ENCODE measurements at regions not wholly inside any gene's neighbourhood (a gene's known extent, or its start where the extent isn't known, plus 50 kb on each side); places are given as distances from the start of the nearest gene placed in this dataset.

GRCh38 chr18:28712796-28713425 lies 536.0 kb upstream of the CDH2 start:
- TF ChIP-seq, protein P1, sequence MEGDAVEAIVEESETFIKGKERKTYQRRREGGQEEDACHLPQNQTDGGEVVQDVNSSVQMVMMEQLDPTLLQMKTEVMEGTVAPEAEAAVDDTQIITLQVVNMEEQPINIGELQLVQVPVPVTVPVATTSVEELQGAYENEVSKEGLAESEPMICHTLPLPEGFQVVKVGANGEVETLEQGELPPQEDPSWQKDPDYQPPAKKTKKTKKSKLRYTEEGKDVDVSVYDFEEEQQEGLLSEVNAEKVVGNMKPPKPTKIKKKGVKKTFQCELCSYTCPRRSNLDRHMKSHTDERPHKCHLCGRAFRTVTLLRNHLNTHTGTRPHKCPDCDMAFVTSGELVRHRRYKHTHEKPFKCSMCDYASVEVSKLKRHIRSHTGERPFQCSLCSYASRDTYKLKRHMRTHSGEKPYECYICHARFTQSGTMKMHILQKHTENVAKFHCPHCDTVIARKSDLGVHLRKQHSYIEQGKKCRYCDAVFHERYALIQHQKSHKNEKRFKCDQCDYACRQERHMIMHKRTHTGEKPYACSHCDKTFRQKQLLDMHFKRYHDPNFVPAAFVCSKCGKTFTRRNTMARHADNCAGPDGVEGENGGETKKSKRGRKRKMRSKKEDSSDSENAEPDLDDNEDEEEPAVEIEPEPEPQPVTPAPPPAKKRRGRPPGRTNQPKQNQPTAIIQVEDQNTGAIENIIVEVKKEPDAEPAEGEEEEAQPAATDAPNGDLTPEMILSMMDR (IDR thresholded peaks at IDR 0.05): no peak

GRCh38 chr18:28712172-28712571 lies 535.2 kb upstream of the CDH2 start:
- TF ChIP-seq, protein P1 (IDR thresholded peaks at IDR 0.05): no peak

- TF ChIP-seq, protein P1 (IDR thresholded peaks at IDR 0.05): no peak
Observed at GRCh38 chr18:28711096-28711495, 534.2 kb upstream of the CDH2 start.

- TF ChIP-seq, protein P1 (IDR thresholded peaks at IDR 0.05): no peak
Observed at GRCh38 chr18:28707006-28707405, 530.1 kb upstream of the CDH2 start.

- TF ChIP-seq, protein P1 (IDR thresholded peaks at IDR 0.05): no peak
Observed at GRCh38 chr18:28706397-28706796, 529.5 kb upstream of the CDH2 start.

- TF ChIP-seq, protein P1 (IDR thresholded peaks at IDR 0.05): no peak
Observed at GRCh38 chr18:28705482-28705881, 528.6 kb upstream of the CDH2 start.

DNA sequence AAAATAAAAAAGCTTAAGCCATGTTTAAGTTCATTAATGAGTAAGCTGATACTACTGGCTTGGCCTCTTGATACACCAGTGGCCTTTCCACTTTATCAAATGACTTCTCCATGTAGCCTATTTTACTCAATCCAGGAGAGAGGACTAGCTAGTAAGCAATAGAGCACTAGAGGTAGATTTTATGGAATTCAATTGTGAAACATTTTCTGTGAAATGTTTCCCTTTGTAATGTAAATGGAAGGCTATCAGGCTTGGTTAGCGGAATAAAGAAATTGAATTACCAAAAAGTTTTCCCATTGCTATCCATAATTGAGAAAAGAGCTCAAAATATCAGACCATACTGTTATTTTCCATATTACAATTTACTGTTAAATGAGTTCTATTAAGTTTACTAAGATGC lies 515.4 kb upstream of the CDH2 start:
- TF ChIP-seq, protein P1 (IDR thresholded peaks at IDR 0.05): no peak

- TF ChIP-seq, protein P1 (IDR thresholded peaks at IDR 0.05): no peak
Observed at GRCh38 chr18:28691496-28691840, 514.5 kb upstream of the CDH2 start.
